MG63 (cell line): ENCODE measurements at regions not wholly inside any gene's neighbourhood (a gene's known extent, or its start where the extent isn't known, plus 50 kb on each side); places are given as distances from the start of the nearest gene placed in this dataset.

Experiments used
- DNase-seq: peaks from one replicate; pipeline ENCODE4 v3.0.0-alpha.2; 2020
- H3K27me3 ChIP-seq: fragments of 250-450 bp; sonication (Bioruptor Pico); 2 replicates; pipeline ENCODE4 v1.5.1; 2020; ENCODE audit warnings: mild to moderate bottlenecking, moderate library complexity
- H3K36me3 ChIP-seq: fragments of 250-450 bp; sonication (Bioruptor Pico); 2 replicates; pipeline ENCODE4 v1.5.1; 2020; ENCODE audit warnings: mild to moderate bottlenecking, moderate library complexity
- H3K4me3 ChIP-seq: fragments of 250-450 bp; sonication (Bioruptor Pico); 2 replicates; pipeline ENCODE4 v1.5.1; 2020; ENCODE audit warnings: mild to moderate bottlenecking, moderate library complexity
- H3K9me3 ChIP-seq: fragments of 250-450 bp; sonication (Bioruptor Pico); 2 replicates; pipeline ENCODE4 v1.5.1; 2020; ENCODE audit warnings: mild to moderate bottlenecking, moderate library complexity

GRCh38 chr5:3709068-3709716, 113.6 kb downstream of the IRX1 start:
- no peaks in the 10 kb centered on the region; the same call in 1 of the 2 replicates for H3K27me3 ChIP-seq
- no peak overlapping the region for H3K4me3 ChIP-seq
- no peak for DNase-seq
- no peaks in the 10 kb centered on the region for H3K36me3 ChIP-seq
- H3K9me3 ChIP-seq: no peaks in the 10 kb centered on the region

- no peaks in the 10 kb centered on the region for H3K9me3 ChIP-seq
- H3K4me3 ChIP-seq: no peak overlapping the region
- DNase-seq: no peak
- no peaks in the 10 kb centered on the region for H3K36me3 ChIP-seq
- H3K27me3 ChIP-seq: peaks cover 3% of the 10 kb centered on the region; the same call in 1 of the 2 replicates
Measured at GRCh38 chr5:3709717-3710348, 114.2 kb downstream of the IRX1 start.

- H3K27me3 ChIP-seq: peaks cover 11% of the 10 kb centered on the region
- no peak for DNase-seq
Measured at GRCh38 chr5:3715062-3715461, 119.4 kb downstream of the IRX1 start.

GRCh38 chr5:3729631-3730030, 134.0 kb downstream of the IRX1 start:
- Histone ChIP-seq H3K36me3 (no peaks in the 10 kb centered on the region), H3K9me3 (no peaks in the 10 kb centered on the region), H3K4me3 (no peak overlapping the region), H3K27me3 (peaks cover 11% of the 10 kb centered on the region)
- no peak for DNase-seq

More at GRCh38 chr5:3715062-3715461, 119.4 kb downstream of the IRX1 start:
- Histone ChIP-seq H3K4me3 (no peak overlapping the region), H3K36me3 (no peaks in the 10 kb centered on the region), H3K9me3 (no peaks in the 10 kb centered on the region)

- Histone ChIP-seq H3K9me3 (no peaks in the 10 kb centered on the region), H3K27me3 (peaks cover 8% of the 10 kb centered on the region), H3K36me3 (no peaks in the 10 kb centered on the region), H3K4me3 (no peak overlapping the region)
- DNase-seq: no peak
Measured at GRCh38 chr5:3734632-3735031, 139.0 kb downstream of the IRX1 start.

- Histone ChIP-seq H3K36me3 (no peaks in the 10 kb centered on the region), H3K4me3 (no peak overlapping the region), H3K9me3 (no peaks in the 10 kb centered on the region), H3K27me3 (no peaks in the 10 kb centered on the region)
- DNase-seq: no peak
Measured at GRCh38 chr5:3736466-3736865, 140.8 kb downstream of the IRX1 start.

- no peak overlapping the region for H3K4me3 ChIP-seq
- no peaks in the 10 kb centered on the region for H3K27me3 ChIP-seq
- H3K36me3 ChIP-seq: no peaks in the 10 kb centered on the region
- no peak for DNase-seq
- H3K9me3 ChIP-seq: no peaks in the 10 kb centered on the region
Measured at GRCh38 chr5:3736926-3737325, 141.3 kb downstream of the IRX1 start.

- no peaks in the 10 kb centered on the region for H3K9me3 ChIP-seq
- H3K36me3 ChIP-seq: no peaks in the 10 kb centered on the region
- no peak for DNase-seq
- H3K27me3 ChIP-seq: no peaks in the 10 kb centered on the region
- H3K4me3 ChIP-seq: no peak overlapping the region
Measured at GRCh38 chr5:3738919-3739318, 143.3 kb downstream of the IRX1 start.

- DNase-seq: no peak
- Histone ChIP-seq H3K4me3 (no peak overlapping the region), H3K27me3 (no peaks in the 10 kb centered on the region)
Measured at GRCh38 chr5:3740546-3741373, 145.1 kb downstream of the IRX1 start.

GRCh38 chr5:3741374-3741770, 145.7 kb downstream of the IRX1 start:
- DNase-seq: no peak

More at GRCh38 chr5:3740546-3741373, 145.1 kb downstream of the IRX1 start:
- Histone ChIP-seq H3K36me3 (no peaks in the 10 kb centered on the region), H3K9me3 (no peaks in the 10 kb centered on the region)

GRCh38 chr5:3742750-3743149, 147.1 kb downstream of the IRX1 start:
- no peaks in the 10 kb centered on the region for H3K27me3 ChIP-seq
- DNase-seq: no peak
- H3K36me3 ChIP-seq: no peaks in the 10 kb centered on the region
- H3K9me3 ChIP-seq: peaks cover 2% of the 10 kb centered on the region; the same call in 1 of the 2 replicates
- no peak overlapping the region for H3K4me3 ChIP-seq

More at GRCh38 chr5:3741374-3741770, 145.7 kb downstream of the IRX1 start:
- Histone ChIP-seq H3K9me3 (no peaks in the 10 kb centered on the region), H3K27me3 (no peaks in the 10 kb centered on the region), H3K36me3 (no peaks in the 10 kb centered on the region), H3K4me3 (no peak overlapping the region)

GRCh38 chr5:3751846-3752245, 156.2 kb downstream of the IRX1 start:
- no peaks in the 10 kb centered on the region for H3K36me3 ChIP-seq
- no peak overlapping the region for H3K4me3 ChIP-seq
- peaks cover 2% of the 10 kb centered on the region; the same call in 1 of the 2 replicates for H3K9me3 ChIP-seq
- no peaks in the 10 kb centered on the region for H3K27me3 ChIP-seq
- DNase-seq: no peak

- Histone ChIP-seq H3K36me3 (no peaks in the 10 kb centered on the region), H3K4me3 (no peak overlapping the region), H3K9me3 (no peaks in the 10 kb centered on the region), H3K27me3 (peaks cover 4% of the 10 kb centered on the region; the same call in 1 of the 2 replicates)
- no peak for DNase-seq
Measured at GRCh38 chr5:3778000-3778550, 182.4 kb downstream of the IRX1 start.

GRCh38 chr5:3778945-3779344, 183.3 kb downstream of the IRX1 start:
- Histone ChIP-seq H3K27me3 (peaks cover 4% of the 10 kb centered on the region; the same call in 1 of the 2 replicates), H3K4me3 (no peak overlapping the region), H3K9me3 (no peaks in the 10 kb centered on the region), H3K36me3 (no peaks in the 10 kb centered on the region)
- no peak for DNase-seq

GRCh38 chr5:3780278-3780677, 184.6 kb downstream of the IRX1 start:
- no peak for DNase-seq
- Histone ChIP-seq H3K4me3 (no peak overlapping the region), H3K9me3 (no peaks in the 10 kb centered on the region), H3K27me3 (peaks cover 2% of the 10 kb centered on the region; the same call in 1 of the 2 replicates), H3K36me3 (no peaks in the 10 kb centered on the region)

GRCh38 chr5:3780907-3781306, 185.3 kb downstream of the IRX1 start:
- DNase-seq: no peak
- peaks cover 2% of the 10 kb centered on the region; the same call in 1 of the 2 replicates for H3K27me3 ChIP-seq
- H3K36me3 ChIP-seq: no peaks in the 10 kb centered on the region
- H3K9me3 ChIP-seq: no peaks in the 10 kb centered on the region
- H3K4me3 ChIP-seq: no peak overlapping the region

- no peaks in the 10 kb centered on the region for H3K9me3 ChIP-seq
- H3K27me3 ChIP-seq: no peaks in the 10 kb centered on the region
- DNase-seq: no peak
- no peaks in the 10 kb centered on the region for H3K36me3 ChIP-seq
- H3K4me3 ChIP-seq: no peak overlapping the region
Measured at GRCh38 chr5:3784854-3785253, 189.2 kb downstream of the IRX1 start.
